GM21619 (cell line): ENCODE measurements at regions not wholly inside any gene's neighbourhood (a gene's known extent, or its start where the extent isn't known, plus 50 kb on each side); places are given as distances from the start of the nearest gene placed in this dataset.
A peak's percentile ranks its signal among the peaks of the same experiment; 100 is the strongest.
"Not testable (repeated sequence)": the region's sequence is repeated elsewhere in the genome, so short reads cannot be mapped to it uniquely, and the experiment has no call there.

Experiments
- ATAC-seq: cut with Tn5 transposase; IDR thresholded peaks from one replicate; pipeline ENCODE4 v1.9.1; 2021; ENCODE audit not compliant: unreplicated experiment

DNA sequence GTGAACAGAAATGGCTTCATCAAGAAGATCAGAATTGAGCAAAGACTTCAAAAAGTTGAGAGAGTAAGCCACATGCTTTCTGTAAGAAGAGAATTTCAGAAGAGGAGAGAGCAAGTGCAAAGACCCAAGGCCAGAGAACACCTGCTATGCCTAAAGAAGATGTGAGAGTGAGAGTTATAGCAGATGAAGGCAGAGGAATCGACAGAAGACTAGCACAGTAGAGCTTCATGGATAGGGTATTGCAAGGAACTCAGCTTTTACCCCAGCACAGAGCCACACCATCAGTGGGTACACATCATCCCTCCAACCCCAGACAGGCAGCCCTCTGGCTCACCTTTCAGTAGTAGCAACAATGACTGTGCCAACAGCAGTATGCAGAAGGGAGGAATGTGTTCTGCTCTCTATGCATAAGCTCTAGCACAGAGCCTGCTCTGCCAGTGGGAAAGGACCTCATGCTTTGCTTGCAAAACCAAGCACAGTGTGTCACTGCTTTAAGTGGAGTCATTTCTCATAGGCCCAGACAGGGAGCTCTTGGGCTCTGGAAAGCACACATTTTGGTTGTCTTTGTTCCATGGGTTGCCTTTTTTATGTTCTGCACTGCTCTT, 318.6 kb downstream of the NAF1 start:
- ATAC-seq, result peak; percentile 50

- no peak for ATAC-seq
These were observed 324.9 kb downstream of the NAF1 start for GRCh38 chr4:162841753-162842152.

- ATAC-seq, result no peak
These were observed 326.9 kb downstream of the NAF1 start for GRCh38 chr4:162839814-162840213.

DNA sequence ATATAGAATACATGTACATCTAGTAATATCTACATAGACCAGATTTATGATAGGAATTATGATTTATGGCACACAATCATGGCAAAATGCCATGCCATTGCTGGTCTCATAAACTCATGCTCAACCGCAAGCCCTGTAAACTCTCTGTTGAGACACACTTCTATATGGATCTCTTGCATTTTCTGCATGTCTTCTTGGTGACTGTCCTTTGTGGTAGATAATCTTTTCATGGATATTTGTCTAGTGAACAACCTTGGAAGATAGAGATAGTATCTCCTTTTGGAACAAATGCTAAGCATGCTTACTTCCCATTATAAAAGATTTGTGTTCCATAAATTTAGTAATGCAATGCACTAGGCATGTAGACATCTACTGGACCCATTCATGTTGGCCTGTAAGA, 328.0 kb downstream of the NAF1 start:
- no peak for ATAC-seq

DNA sequence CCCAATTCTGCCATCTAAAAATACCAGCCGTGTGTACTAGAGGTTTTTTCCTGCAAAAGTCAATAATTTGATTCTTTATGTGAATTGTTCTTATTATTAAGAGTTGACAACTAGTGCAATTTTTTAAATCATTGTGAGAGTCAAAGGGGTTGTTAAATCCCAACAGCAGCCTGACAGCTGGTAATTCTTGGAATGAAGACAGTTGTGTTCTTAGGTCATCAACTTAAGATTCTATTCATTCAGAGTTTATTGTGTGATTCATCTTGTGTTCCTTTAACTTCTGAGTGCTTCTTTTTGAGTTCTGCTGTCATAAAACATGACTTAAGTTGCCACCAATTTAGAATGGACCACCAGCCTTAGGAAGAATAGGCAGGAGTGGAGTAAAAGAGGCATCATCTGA, 329.0 kb downstream of the NAF1 start:
- no peak for ATAC-seq

DNA sequence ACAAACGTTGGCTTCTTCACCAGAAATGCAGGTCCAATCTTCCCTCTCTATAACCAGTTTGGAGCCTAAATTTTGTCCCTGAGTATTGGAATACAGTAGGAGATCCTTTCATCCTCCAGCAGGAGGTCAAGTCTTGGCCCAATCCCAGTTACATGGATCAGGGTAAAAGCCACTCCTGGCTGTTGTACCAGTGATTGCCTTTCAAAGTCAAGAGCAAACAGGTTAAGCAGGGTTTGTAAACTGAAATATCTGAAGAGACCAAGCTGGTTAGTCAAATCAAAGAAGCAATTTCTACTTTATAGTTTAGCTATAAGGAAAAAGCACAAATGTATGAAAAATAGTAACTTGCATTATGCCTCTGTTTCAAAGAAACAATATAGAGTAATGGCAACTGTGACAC, 329.4 kb downstream of the NAF1 start:
- ATAC-seq, result no peak

DNA sequence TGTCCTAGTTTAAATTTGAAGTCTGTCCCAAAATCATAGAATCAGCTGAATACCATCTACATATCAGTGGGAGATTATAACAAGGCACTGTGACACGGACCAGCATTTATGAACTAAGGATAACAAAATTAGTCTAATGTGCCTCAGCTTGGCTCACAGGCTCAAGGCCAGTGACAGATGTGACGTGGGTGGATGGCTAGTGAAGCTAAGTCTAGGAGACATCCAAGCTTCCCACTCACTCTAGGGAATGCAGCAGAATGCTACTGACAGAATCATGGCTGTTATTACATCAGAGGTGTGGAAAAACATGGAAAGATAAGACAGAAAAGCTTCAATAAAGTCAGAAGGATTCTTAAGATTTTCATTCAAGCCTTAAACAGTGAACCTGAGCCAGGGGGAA, 329.9 kb downstream of the NAF1 start:
- no peak for ATAC-seq

GRCh38 chr4:162836258-162836657, 330.4 kb downstream of the NAF1 start:
- not testable (repeated sequence) for ATAC-seq

GRCh38 chr4:162830899-162831298, 335.8 kb downstream of the NAF1 start:
- no peak for ATAC-seq

DNA sequence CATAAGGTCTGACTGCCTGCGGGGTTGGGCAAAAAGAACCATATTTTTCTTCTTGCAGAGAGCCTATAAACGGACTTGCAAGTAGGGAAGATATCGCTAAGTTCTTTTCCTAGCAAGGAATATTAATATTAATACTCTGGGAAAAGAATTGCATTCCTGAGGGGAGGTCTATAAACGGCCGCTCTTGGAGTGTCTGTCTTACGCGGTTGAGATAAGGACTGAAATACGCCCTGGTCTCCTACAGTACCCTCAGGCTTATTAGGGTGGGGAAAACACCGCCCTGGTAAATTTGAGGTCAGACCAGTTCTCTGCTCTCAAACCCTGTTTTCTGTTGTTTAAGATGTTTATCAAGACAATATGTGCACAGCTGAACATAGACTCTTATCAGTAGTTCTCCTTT, 349.3 kb downstream of the NAF1 start:
- ATAC-seq, result not testable (repeated sequence)

DNA sequence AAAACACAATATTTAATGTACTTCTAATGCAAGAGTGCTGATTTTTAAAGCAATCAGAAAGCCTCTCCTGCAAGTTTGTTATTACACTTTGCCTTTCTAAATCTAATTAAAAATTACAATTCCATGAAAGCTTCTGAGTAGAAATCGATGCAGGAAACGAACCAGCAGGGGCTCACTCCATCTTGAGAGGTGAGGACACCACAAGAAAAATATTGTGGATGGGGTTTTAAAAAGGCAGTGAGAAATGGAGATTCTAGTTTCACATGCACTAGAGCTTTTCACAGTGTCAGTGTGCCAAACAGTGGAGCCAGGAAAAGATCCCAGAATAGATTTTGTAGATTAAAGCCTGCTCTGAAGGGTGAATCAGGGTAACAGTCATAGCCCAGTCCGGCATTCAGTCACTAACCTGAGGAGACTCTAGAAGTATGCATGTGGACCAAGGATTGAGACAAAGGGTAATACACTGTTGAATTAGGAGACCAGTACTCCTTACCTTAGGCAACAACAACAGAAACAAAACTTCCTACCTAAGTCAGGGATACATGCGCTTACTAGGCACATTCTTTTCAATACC, 362.3 kb downstream of the NAF1 start:
- ATAC-seq, result no peak

DNA sequence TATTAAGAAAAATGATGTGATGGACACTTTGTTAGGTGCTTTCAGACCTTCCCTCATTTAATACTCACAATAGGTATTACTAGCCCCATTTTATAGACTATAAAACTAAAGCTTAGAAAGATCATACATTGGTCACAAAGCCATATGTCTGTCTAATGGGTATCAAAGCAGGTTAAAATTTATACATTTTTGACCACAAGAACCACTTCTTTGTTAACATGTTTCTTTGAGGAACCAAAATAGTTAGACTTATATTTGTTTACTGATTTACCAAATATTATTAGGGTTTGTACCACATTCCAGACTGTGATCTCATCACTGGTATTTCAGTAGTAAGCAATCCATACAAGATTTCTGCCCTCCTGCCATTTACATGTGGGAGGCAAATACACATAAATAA, 363.3 kb downstream of the NAF1 start:
- peak; percentile 69 for ATAC-seq

- no peak for ATAC-seq
These were observed 369.6 kb downstream of the NAF1 start for GRCh38 chr4:162797108-162797507.

- ATAC-seq, result no peak
These were observed 373.1 kb downstream of the NAF1 start for GRCh38 chr4:162793571-162793970.

DNA sequence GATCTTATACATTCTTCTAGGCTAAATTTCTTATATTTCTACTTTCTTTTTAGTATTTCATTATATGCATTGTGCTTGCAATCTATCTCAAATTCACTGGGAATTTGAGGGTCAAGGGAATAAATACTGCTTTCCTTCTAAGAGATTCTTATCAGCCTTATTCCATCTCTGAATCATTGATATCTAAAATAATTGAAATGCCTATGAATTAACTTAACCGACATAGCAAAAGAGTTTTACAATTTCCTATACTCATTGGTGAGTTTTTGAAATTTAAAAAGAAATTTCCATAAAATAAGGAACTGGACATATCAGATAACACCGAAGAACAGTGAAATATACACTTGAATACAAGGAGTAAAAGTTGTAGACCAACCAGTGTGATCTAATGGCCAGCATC, 373.7 kb downstream of the NAF1 start:
- ATAC-seq, result no peak

- no peak for ATAC-seq
These were observed 375.5 kb downstream of the NAF1 start for GRCh38 chr4:162791226-162791625.

GRCh38 chr4:162787120-162787519, 379.6 kb downstream of the NAF1 start:
- no peak for ATAC-seq

GRCh38 chr4:162782778-162783525, 383.7 kb downstream of the NAF1 start:
- ATAC-seq, result no peak

DNA sequence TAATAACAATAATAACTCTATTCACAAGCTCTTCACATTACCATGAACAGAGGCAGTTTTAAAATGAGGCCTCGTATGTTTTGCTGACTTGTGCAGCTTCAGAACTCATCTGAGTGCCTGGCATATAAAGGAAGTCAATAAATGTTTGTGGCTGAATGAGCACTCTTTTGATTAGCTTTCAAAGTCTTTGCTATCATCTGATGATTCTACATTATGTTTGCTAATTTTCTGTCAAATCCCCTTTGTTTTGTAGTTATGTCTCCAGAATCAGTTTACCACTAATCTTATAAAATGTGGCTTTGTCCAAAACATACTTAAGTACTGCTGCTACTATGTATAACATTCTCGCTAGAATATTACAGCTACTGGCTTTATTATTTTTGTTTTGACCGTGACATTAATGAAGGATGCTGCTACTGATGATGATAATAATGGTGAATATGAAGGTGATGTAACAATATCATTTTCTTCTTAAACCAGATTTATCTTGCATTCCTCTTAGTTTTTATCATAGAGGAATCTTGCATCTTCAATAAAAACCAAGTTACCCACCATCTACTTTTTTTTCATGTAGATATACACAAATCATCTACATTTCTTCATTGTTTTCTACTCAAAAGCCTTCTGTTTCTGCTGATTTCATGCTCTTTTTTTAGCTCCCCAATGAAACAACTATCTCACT, 384.5 kb downstream of the NAF1 start:
- ATAC-seq, result no peak

GRCh38 chr4:162770761-162771490, 395.8 kb downstream of the NAF1 start:
- ATAC-seq, result no peak

- ATAC-seq, result no peak
These were observed 399.6 kb downstream of the NAF1 start for GRCh38 chr4:162767083-162767482.
